Fibroblast of skin of left biceps (primary cell): ENCODE measurements at regions not wholly inside any gene's neighbourhood (a gene's known extent, or its start where the extent isn't known, plus 50 kb on each side); places are given as distances from the start of the nearest gene placed in this dataset.

Source experiments
- DNase-seq, 2 experiments: peaks; one replicate each; pipeline ENCODE4 v3.0.0-alpha.2; 2013; ENCODE audit warnings: low read depth in 2 of 2

GRCh38 chr20:24738981-24739633 lies 210.0 kb upstream of the CST7 start:
- DNase-seq: no peak

DNA sequence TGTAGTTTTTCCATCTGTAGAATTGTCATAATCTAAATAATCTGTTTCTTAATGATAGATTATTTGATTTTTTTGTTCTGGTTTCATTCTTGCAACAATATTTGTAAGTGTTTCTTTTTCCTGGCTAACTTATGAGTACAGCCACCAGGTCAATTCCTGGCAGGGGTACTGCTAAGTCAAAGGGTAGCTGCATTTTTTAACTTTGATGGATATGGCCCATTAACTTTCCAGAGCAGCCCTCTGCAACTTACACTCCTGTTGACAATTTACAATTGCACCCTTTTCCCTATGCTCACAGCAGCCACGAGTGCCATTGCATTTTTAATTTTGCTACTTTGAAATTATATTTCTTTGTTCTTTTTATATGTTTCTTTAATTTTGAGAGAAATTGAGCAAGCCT lies 209.3 kb upstream of the CST7 start:
- no peak for DNase-seq

DNA sequence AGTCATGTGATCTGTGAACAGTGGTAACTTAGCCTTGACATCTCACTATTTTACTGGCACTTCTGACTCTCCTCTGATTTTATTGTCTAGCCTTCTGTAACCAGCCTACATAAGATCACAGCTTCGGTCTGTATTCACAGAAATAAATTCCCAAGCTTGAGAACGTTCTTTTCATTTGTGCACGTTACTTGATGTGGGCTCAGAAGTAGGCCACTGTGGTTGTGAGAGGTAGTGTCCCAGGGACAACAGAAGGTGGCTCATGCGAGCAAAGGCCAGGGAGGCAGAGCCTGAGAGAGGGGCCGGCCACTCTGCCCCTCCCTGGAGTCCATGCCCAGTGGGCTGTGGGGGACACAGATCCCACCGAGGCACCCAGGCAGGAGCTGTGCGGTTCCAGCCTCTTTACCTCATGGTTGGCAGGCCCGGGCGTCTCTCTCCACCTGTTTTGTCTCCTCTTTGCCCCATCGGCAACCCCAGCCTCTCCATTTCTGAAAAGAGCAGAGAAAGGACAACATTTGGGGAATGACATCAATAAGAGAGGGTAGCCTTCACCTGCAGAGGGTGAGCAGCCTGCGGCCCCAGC lies 207.5 kb upstream of the CST7 start:
- DNase-seq: no peak

DNA sequence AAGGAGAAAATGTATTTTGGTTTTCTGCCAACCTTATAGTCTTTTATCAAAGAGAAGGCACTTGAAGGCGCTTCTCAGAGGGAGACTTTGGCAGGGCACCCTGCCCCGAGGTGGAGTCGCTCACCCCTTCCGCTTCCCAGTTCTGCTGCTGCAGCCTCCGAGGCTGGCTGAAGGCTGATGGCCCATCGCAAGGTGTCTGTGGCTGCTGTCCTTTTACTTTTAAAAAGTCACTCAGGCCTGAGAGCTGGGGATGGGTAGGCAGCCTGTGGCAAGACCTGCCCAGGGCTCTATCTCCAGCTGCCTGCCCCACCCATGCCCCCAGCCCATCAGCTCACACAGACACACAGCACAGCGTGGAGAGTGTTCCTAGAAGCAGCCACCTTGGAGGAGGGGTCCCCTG lies 206.6 kb upstream of the CST7 start:
- no peak for DNase-seq

- DNase-seq: no peak
Observed at GRCh38 chr20:24742989-24743388, 206.1 kb upstream of the CST7 start.

DNA sequence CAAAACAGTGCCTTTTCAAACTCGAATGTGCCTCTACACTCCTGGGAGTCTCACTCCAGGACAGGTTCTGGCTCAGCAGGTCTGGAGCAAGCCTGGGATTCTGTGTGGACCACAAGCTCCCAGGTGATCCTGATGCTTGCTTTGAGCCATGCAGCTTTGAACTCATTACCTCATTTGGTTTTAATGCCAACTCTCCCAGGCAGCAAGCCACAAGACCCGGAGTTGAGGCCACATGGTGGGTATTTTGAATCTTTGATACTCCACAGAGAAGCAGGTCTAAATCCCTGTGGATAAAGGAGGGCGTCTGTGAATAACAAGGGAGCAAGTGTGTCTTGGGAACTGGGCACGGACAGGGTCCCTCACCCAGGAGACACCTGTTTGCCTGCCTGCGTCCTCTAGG lies 205.4 kb upstream of the CST7 start:
- no peak for DNase-seq

DNA sequence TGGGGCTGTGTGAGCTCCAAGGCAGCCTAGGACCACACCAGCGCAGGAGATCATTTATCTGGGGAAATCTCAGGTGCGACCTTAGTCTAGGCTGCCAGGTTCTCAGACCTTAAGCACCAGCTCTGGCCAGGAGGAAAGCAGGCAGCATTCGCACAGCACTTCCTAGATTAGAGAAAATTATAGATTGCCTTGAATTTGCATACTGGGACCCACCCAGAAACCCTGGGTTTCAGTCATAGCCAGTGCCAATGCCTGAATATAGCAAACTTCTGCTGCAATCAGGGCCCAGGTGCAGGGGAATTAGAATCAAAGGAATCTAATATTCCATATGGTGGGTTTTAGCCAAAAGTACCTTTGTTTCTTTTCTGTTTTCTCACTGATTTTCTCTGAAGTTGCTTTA lies 204.3 kb upstream of the CST7 start:
- DNase-seq: no peak

DNA sequence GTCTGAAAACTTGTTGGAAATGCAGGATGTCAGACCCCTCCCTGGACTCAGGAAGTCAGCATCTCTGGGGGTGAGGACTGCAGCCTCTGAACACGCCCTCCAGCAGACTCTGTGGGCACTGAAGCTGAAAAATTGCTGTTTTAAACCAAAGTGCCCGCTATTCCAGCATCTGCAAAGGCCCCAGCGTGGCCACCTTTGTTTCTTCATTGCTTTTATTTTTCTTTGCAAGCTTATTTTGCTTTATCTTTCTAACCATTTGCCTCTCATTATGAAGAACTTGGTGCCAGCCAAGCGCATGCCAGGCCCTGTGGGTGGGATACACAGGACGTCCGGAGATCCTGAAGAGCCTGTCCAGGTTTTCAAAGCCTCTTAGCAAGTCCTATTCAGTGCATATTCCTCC lies 203.9 kb upstream of the CST7 start:
- DNase-seq: no peak

DNA sequence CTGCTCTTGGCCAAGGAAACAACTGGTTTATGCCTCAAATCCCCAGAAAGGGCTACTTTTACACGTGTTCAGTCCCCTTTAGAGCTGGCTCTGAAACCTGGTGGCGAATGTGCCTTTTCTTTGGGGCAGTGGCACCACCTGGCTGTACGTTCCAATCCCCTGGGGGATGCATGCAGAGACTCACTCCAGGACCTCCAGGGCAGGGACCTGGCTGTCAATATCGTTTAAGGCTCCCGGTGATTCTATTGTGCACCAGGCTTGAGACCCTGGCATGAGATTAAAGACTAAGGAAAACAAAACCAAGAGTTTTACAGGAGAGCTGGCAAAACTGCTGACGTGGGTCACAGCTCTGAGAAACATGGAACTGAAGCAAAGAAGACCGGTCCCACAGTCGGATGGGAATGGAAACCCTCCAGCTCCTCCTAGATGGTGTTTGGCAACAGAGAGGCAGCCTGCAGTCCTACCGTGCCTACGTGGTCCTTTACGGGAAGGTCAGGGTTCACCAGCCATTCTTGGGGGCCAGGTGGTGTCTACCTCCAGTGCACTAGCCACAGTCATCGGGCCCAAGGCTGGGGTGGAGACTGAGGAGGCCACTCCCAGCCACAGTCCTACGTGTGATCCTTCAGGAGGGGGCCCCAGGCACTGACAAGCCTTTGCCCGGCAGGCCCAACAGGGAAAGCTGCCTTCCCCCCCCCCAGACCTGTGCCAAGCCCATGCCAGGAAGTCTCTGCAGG lies 203.3 kb upstream of the CST7 start:
- no peak for DNase-seq

- no peak for DNase-seq
Observed at GRCh38 chr20:24746351-24746685, 202.8 kb upstream of the CST7 start.

DNA sequence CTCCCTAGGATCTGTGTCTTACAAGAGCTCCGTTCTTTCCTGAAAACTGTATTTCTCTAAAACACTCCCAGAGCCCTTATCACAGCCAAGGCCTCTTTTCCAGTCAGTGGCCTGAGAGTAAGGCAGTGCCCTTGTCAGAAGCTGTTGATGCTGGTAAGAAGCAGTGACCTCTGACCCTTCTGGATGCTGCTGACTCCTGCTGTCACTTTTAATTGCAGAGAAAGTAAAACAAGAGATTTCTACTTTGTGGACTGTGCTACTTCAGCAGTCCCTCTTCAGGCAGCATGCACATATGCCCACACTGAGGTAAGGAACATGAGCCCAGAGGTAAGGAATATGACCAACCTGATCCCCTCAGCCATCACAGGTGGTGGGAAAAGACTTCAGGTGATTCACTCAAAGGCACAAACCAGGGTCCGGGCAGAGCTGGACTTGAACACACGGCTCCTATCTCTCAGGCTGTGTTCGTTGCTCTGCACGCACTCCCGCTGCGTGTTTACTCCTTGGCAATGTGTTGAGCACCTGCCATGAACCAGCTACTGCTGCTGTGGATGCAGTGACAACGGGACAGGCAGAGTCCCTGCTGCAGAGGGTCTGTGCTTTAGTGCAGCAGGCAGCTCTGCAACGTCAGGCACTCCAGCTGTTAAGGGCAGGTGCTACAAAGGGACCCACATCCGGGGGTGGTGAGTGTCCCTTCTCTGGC lies 201.9 kb upstream of the CST7 start:
- DNase-seq: no peak

- DNase-seq: no peak
Observed at GRCh38 chr20:24747881-24748595, 201.0 kb upstream of the CST7 start.

GRCh38 chr20:24751551-24751950 lies 197.5 kb upstream of the CST7 start:
- DNase-seq: no peak

DNA sequence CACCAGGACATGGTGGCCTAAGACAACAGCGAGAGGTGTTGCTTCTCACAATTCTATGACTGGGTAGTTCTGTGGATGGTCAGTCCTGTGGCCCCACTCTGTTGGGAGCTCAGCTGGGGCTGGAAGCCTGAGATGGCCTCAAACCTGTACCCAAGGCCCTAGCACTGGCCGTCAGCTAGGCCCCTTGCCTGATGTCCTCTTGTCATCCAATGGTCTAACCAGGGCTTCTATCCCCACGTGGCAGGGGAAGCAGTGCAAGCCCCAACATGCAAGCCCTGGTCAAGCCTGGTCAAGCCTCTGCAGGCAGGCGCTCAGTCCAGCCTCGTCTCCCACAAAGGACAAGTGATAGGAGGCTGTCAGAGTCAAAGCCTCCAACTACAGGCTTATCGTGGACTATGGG lies 196.5 kb upstream of the CST7 start:
- no peak for DNase-seq

DNA sequence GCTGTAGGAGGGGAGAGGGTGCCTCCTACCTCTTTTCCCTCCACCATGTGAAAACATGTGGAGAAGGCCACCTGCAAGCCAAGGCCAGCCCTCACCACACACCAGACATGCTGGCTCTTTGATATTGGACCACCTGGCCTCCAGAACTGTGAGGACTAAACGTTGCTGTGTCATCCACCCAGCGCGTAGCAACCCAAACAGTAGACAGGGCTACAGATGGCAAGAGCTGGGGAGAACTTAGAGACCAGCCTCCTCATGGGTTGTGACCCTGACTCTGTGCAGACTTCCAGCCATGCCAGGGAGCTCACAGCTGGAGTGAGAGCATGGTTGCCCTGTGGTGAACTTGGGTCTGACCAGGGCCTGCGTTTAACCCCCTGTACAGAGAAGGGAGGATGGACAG lies 195.9 kb upstream of the CST7 start:
- DNase-seq: no peak

GRCh38 chr20:24754691-24755090 lies 194.4 kb upstream of the CST7 start:
- no peak for DNase-seq

DNA sequence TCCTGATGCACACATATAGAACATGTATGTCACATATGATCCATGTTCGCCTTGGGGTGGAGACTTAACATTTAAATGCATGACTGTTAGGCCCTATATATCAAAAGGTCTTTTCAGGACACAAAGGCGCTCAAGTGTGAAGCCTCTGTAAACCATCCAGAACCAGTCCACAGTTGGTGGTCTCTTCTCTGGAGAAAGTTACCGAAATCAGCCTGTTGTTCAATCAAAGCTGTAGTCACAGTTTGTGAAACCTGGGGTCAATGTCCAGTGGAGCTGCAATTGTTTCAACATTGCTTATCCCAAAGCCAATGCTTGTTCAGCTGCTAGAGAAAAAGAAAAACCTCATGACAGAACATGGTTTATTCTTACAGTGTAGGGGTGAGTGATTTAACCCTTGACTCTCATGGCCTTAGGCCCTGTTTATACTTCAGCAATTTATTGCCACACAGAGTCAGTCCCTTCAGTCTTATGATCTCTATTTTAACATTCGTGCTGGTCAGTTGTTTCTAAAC lies 193.6 kb upstream of the CST7 start:
- DNase-seq: no peak

DNA sequence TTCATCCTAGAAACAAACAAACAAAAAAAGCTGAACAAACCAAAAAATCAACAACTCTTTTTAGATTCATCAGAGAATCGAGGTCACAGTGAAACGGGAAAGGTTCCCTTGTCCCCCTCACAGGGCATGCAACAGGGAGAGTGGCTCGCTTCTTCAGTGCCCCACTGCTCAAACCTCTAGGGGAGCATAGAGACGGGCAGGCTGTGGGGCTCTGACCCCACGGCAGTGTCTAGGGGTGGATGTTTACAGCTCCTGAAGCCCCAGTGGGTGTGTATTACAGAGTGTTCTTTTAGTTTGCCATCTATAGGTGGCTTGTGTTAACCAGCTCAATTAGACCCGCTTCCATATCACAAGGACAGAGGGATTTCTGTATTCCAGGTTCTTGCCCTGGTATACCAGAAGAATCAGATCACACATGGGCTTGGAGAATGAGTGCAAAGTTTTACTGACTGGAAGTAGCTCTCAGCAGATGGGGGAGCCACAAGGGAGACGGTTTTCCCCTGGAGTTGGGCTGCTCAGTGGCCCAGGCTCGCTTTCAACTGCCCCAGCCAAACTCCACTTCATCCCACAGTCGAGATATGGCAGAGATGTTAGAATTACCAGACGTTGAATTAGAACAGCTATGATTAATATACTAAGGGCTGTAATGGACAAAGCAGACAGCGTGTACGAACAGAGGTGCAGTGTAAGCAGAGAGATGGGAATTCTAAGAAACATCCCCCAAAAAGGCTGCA lies 192.6 kb upstream of the CST7 start:
- DNase-seq: no peak

GRCh38 chr20:24761220-24762065 lies 187.6 kb upstream of the CST7 start:
- no peak for DNase-seq

DNA sequence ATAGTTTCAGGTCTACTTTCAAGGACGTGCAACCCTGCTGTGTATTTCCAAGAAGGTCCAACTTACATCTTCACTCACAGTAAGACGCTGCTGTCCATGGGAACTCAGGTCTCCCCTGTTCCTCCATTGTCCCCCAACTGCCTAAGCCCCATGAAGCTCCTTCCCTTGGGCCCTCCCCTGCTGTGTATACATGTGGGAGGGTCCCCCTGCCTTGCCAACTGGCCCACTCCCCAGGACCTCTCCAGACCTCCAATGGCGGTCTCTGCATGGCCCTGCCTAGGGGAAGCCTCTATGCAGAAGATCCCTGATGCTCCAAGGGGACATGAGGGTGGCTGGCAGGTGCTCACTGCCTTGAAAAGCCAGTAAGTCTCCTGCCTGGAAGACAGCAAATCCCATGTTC lies 186.7 kb upstream of the CST7 start:
- DNase-seq: no peak
